ENCODE measurements at regions not wholly inside any gene's neighbourhood (a gene's known extent, or its start where the extent isn't known, plus 50 kb on each side); places are given as distances from the start of the nearest gene placed in this dataset.

- WGBS (ENCODE audit: missing lambda C conversion rate), result 51% methylated on average over 9 of the region's 9 CpGs
- Histone ChIP-seq H3K4me3 (no peak overlapping the region), H3K4me2 (no peak overlapping the region), H3K4me1 (no peaks in the 10 kb centered on the region), H3K9me3 (peaks cover 10% of the 10 kb centered on the region), H3K27ac (no peak overlapping the region)
- ChIA-PET CTCF (interaction anchor here (0.7 to 1.2 kb wide), 3 partner anchors 43 to 260 kb away, joined by 3 read pairs; no protein-coding TSS in a partner anchor), POLR2A (no interaction called here)
- no peak for ATAC-seq
- no peak for DNase-seq (ENCODE audit: low read depth in 1 of 2, low spot score in 1 of 2)
- TF ChIP-seq EHMT2 (IDR thresholded peaks at IDR 0.05; ENCODE audit: low read depth) (no peak), JUNB (IDR thresholded peaks at IDR 0.05) (no peak)
- no peak for FAIRE-seq
These were observed 244.9 kb downstream of the FAM43A start for GRCh38 chr3:194930377-194931204.

GRCh38 chr3:194931347-194931746 lies 245.7 kb downstream of the FAM43A start:
- POLR2A ChIA-PET, result no interaction called here
- Histone ChIP-seq H3K9me3 (peaks cover 10% of the 10 kb centered on the region), H3K27ac (no peak overlapping the region), H3K4me3 (no peak overlapping the region), H3K4me1 (no peaks in the 10 kb centered on the region), H3K4me2 (no peak overlapping the region)
- TF ChIP-seq KDM5A (IDR thresholded peaks at IDR 0.05) (no peak), HMGXB4 (CRISPR knock-in tag; IDR thresholded peaks at IDR 0.05; ENCODE audit: borderline replicate concordance) (no peak), HES2 (IDR thresholded peaks at IDR 0.05) (no peak), JUN (IDR thresholded peaks at IDR 0.05) (no peak), RFX5 (IDR thresholded peaks at IDR 0.05) (no peak), FOSL2 (IDR thresholded peaks at IDR 0.05) (no peak), FOSL2 (CRISPR knock-in tag; IDR thresholded peaks at IDR 0.05) (no peak), MAFK (IDR thresholded peaks at IDR 0.05; ENCODE audit: partially characterized antibody) (no peak), ZNF302 (CRISPR knock-in tag; IDR thresholded peaks at IDR 0.05) (no peak), CHD2 (IDR thresholded peaks at IDR 0.05; ENCODE audit: low read length, partially characterized antibody) (no peak), GATA3 (IDR thresholded peaks at IDR 0.05; ENCODE audit: borderline replicate concordance) (no peak), MYC (IDR thresholded peaks at IDR 0.05; ENCODE audit: borderline replicate concordance, low read length) (no peak), BHLHE40 (IDR thresholded peaks at IDR 0.05; ENCODE audit: low read depth, low read length) (no peak), ESRRA (IDR thresholded peaks at IDR 0.05; ENCODE audit: borderline replicate concordance, low read length) (no peak), RCOR1 (IDR thresholded peaks at IDR 0.05; ENCODE audit: low read depth, low read length) (no peak), EHMT2 (IDR thresholded peaks at IDR 0.05; ENCODE audit: low read depth) (no peak), ZC3H11A (IDR thresholded peaks at IDR 0.05) (no peak), ZFP36 (IDR thresholded peaks at IDR 0.05; ENCODE audit: borderline replicate concordance, partially characterized antibody) (no peak), CHD4 (IDR thresholded peaks at IDR 0.05; ENCODE audit: borderline replicate concordance) (no peak), BCL3 (IDR thresholded peaks at IDR 0.05) (no peak)
- no peak for ATAC-seq
- no peak for DNase-seq (ENCODE audit: low read depth in 1 of 2, low spot score in 1 of 2)
- WGBS (ENCODE audit: missing lambda C conversion rate), result 68% methylated on average over 4 of the region's 4 CpGs
- FAIRE-seq, result no peak
- CTCF ChIA-PET, result interaction anchor here (1.2 kb wide), 1 partner anchor 175 kb away, joined by 3 read pairs; no protein-coding TSS in a partner anchor

- H3K4me1 ChIP-seq, result no peaks in the 10 kb centered on the region
- H3K9me3 ChIP-seq, result peaks cover 10% of the 10 kb centered on the region
- ATAC-seq, result no peak
- FAIRE-seq, result no peak
- POLR2A ChIA-PET, result no interaction called here
- H3K4me2 ChIP-seq, result no peak overlapping the region
- no peak overlapping the region for H3K4me3 ChIP-seq
- TF ChIP-seq MYC (IDR thresholded peaks at IDR 0.05; ENCODE audit: borderline replicate concordance, low read length), result no peak
- TF ChIP-seq PHF8 (IDR thresholded peaks at IDR 0.05; ENCODE audit: borderline replicate concordance, low read depth), result no peak
- TF ChIP-seq GATA3 (IDR thresholded peaks at IDR 0.05; ENCODE audit: borderline replicate concordance), result no peak
- TF ChIP-seq BHLHE40 (IDR thresholded peaks at IDR 0.05; ENCODE audit: low read depth, low read length), result no peak
- TF ChIP-seq HEYL (CRISPR knock-in tag; IDR thresholded peaks at IDR 0.05), result no peak
- TF ChIP-seq JUNB (IDR thresholded peaks at IDR 0.05), result no peak
- no peak for TF ChIP-seq KDM1A (IDR thresholded peaks at IDR 0.05; ENCODE audit: low read depth)
- no peak for TF ChIP-seq CBX8 (IDR thresholded peaks at IDR 0.05)
- no peak for TF ChIP-seq POLR2AphosphoS2 (conservative IDR thresholded peaks at IDR 0.05; ENCODE audit: low read length)
- TF ChIP-seq REST (IDR thresholded peaks at IDR 0.05), result no peak
- TF ChIP-seq FOXS1 (CRISPR knock-in tag; IDR thresholded peaks at IDR 0.05), result no peak
- no peak overlapping the region for H3K27ac ChIP-seq
- no peak for DNase-seq (ENCODE audit: low read depth in 1 of 2, low spot score in 1 of 2)
- CTCF ChIA-PET, result no interaction called here
- WGBS (ENCODE audit: missing lambda C conversion rate), result 37% methylated on average over 2 of the region's 2 CpGs
These were observed 246.2 kb downstream of the FAM43A start for GRCh38 chr3:194931865-194932264.

Measured in A549 (cell line).